Fibroblast of the aortic adventitia (primary cell): ENCODE measurements at regions not wholly inside any gene's neighbourhood (a gene's known extent, or its start where the extent isn't known, plus 50 kb on each side); places are given as distances from the start of the nearest gene placed in this dataset.

Experiments used
- DNase-seq: peaks from one replicate; pipeline ENCODE4 v3.0.0-alpha.2; 2010; ENCODE audit warnings: low read depth
- H3K4me3 ChIP-seq: 2 replicates; pipeline ENCODE4 v1.5.1; 2011; ENCODE audit warnings: low read depth, mild to moderate bottlenecking, control low read depth, low read length, moderate library complexity
- TF ChIP-seq, protein P1 (sequence below): IDR thresholded peaks from 2 replicates; pipeline ENCODE4 v1.5.1; 2011; ENCODE audit warnings: mild to moderate bottlenecking, low read length, control low read depth, inconsistent platforms; ENCODE audit not compliant: insufficient read depth

DNA sequence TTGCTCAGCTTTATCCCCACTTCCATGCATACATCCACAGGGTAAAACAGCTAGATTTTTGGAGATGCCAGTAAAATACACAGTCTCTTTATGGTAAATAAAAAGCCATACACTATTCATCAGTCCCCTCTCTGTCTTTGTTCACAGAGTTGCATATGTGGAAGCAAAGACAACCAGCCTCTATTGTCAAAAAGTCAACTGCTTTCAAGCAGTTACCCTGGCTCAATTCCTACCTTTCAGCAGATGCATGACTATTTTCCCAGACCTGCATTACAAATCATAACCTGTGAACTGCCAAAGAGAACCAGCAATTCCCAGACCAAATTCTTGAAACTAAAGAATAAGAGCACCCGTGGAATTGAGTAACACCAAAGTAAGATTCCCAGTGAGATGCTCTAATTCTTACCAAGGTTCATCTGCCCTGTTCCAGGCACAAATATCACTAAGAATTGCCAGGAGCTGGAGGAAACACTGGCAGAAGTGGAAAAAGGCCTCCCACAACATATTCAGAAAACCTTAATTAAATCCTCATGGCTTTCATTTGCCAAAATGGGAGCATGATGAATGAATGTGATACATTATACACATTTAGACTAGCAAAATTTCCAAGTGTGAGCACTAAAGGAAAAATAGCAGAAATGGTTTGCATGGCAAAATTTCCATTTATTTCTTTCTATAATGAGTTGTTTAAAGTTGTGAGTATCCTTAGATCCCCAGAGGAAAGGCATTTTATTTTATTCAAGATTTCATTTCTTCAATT, 391.2 kb upstream of the ADGRL3 start:
- TF ChIP-seq, protein P1, sequence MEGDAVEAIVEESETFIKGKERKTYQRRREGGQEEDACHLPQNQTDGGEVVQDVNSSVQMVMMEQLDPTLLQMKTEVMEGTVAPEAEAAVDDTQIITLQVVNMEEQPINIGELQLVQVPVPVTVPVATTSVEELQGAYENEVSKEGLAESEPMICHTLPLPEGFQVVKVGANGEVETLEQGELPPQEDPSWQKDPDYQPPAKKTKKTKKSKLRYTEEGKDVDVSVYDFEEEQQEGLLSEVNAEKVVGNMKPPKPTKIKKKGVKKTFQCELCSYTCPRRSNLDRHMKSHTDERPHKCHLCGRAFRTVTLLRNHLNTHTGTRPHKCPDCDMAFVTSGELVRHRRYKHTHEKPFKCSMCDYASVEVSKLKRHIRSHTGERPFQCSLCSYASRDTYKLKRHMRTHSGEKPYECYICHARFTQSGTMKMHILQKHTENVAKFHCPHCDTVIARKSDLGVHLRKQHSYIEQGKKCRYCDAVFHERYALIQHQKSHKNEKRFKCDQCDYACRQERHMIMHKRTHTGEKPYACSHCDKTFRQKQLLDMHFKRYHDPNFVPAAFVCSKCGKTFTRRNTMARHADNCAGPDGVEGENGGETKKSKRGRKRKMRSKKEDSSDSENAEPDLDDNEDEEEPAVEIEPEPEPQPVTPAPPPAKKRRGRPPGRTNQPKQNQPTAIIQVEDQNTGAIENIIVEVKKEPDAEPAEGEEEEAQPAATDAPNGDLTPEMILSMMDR = no peak
- no peak overlapping the region for H3K4me3 ChIP-seq
- no peak for DNase-seq

DNA sequence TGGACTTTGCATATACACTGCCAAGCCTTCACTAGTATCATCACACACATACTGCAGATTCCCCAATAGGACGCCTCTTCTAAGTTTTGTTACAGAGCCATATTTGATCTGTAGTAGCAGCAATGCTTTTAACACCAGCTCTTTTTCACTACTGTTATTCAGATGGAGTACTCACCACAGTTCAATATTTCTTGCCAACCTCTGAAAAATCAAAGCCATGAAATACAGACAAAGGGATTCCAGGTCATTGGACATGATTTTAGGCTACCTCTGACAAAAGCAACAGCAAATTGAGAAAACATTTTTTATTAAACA, 390.7 kb upstream of the ADGRL3 start:
- DNase-seq = no peak

DNA sequence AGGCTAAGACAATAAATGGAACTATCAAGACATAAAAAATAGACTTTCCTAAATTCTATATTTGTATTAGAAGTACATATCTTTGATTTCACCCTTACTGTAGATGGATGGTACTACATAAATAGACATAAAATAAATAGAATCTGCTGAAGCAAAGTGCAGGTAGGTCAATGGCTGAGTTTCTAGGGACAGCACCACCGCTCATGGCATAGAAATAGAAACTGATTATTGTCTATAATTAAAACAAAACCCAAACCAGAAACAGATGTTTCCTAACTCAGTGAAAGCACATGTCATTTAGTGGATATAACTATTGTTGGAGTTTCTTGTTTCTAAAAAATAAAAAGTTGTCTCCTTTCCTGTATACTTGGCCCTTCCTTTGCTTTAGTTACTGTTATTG, 387.3 kb upstream of the ADGRL3 start:
- no peak for DNase-seq
- TF ChIP-seq, protein P1 = no peak
- H3K4me3 ChIP-seq = no peak overlapping the region

More for the DNA sequence above, 390.7 kb upstream of the ADGRL3 start:
- TF ChIP-seq, protein P1 = no peak
- H3K4me3 ChIP-seq = no peak overlapping the region

DNA sequence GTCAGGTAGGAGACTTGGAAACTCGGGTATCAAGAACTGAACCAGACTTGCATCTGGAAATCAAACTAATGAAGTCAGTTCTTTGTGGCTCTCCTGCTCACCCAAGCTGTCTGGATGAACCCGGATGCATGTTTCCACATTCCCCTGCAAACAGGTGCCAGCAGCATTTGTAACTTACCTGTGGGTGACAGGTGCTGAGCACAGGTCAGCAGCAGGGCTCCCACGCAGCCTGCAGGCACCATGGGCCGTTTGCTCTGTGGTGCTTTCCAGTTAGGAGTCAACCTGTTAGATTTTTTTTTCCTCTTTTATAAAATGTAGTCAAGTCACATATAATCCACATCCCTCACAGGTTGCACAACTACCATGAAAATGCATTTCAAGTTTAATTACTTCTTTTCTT, 385.6 kb upstream of the ADGRL3 start:
- DNase-seq = no peak
- TF ChIP-seq, protein P1 = no peak
- H3K4me3 ChIP-seq = no peak overlapping the region

DNA sequence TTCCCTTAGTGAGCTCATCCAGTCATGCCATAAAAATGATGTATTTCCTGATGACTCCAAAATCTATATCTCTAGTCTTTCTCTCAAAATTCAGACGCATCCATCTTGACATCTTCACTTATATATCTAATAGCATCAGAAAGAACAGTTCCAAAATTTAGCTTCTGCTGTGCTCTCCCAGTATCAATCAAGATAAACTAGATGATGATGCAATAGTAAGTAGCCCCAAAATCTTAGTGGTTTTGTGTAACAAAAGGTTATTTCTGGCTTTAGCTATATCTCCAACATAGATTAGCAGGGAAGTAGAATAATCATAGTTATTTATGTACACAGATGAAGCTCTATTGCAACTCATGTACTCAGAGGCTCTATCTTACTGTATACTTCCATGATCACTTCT, 382.5 kb upstream of the ADGRL3 start:
- no peak for DNase-seq
- TF ChIP-seq, protein P1 = no peak
- no peak overlapping the region for H3K4me3 ChIP-seq

DNA sequence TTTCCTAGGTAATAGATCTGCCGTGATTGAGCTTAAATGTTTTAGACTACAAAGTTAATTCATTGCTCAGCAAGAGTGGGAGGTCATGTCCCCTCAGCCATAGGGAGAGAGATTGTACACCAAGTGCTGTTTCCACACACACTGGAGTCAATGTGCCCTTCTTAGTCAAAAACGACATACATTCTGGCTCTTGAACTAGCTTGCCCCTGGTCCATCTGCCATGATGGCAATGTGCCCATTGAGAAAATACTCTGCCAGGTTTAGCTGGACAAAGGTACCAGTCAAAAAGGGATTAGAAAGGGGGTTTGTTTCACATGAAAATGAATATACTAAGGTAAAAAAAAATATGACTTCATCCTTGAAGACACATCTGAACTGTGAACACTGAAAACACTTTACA, 377.1 kb upstream of the ADGRL3 start:
- no peak for DNase-seq
- no peak overlapping the region for H3K4me3 ChIP-seq
- TF ChIP-seq, protein P1 = no peak

DNA sequence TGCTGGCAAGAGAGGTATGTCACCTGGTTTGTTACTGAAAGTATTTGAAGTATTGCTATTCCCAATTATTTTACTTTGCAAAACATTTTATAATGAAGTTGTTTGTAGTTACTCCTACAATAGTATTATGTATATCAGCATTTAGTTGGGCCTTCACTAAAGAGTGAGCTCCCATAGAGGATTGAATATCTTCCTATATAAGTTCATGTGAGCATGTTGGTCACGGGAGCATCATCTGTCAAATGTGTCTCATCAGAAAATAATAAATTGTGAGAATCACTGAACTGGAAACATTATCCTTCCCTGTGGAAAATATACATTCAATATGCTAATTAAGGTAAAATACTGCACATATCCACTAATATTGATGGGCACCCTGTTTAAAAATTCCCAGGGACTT, 360.1 kb upstream of the ADGRL3 start:
- DNase-seq = no peak
- TF ChIP-seq, protein P1 = no peak
- no peak overlapping the region for H3K4me3 ChIP-seq
